ENCODE measurements at regions not wholly inside any gene's neighbourhood (a gene's known extent, or its start where the extent isn't known, plus 50 kb on each side); places are given as distances from the start of the nearest gene placed in this dataset.

DNA sequence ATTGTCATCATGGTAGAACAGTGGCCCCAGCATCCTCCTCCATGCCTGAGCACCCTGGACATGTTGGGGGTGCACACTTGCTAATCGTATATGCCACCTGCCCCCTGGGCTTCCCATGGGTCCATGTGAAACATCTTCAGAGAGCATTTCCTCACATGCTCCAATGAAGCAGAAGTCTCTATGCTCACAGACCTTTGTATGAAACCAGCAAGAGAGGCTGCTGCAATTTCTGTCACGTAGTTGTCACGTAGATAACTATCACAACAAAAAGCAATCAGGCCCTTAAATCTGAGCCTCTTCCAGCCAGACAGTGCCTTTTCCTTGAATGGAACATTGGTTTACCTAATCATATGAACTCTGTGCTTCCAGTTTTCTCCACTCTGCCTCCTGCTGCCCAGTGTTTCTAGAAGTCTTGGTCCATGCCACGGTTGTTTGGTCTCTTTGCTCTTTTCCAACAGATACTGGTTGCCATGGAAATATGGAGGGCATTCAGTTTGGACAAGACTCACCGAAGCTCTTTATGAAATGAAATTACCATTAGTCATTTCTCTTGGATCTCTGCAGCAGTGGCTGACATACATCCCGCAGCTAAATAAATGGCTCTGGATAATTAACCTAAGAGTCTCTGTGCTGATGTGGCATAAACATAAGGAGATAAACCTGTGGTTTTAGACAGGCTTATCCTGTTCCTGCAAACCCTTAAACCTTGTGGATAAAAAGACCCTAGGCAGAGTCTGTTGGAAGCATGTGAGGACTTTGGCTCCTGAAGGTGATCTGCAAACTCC is 172.8 kb upstream of the SYNDIG1 start:
- TF ChIP-seq POLR2A (IDR thresholded peaks at IDR 0.05) = no peak
- TF ChIP-seq, protein P1, sequence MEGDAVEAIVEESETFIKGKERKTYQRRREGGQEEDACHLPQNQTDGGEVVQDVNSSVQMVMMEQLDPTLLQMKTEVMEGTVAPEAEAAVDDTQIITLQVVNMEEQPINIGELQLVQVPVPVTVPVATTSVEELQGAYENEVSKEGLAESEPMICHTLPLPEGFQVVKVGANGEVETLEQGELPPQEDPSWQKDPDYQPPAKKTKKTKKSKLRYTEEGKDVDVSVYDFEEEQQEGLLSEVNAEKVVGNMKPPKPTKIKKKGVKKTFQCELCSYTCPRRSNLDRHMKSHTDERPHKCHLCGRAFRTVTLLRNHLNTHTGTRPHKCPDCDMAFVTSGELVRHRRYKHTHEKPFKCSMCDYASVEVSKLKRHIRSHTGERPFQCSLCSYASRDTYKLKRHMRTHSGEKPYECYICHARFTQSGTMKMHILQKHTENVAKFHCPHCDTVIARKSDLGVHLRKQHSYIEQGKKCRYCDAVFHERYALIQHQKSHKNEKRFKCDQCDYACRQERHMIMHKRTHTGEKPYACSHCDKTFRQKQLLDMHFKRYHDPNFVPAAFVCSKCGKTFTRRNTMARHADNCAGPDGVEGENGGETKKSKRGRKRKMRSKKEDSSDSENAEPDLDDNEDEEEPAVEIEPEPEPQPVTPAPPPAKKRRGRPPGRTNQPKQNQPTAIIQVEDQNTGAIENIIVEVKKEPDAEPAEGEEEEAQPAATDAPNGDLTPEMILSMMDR (IDR thresholded peaks at IDR 0.05) = no peak

Data from tibial nerve (tissue), 3 donors.